ENCODE measurements at regions not wholly inside any gene's neighbourhood (a gene's known extent, or its start where the extent isn't known, plus 50 kb on each side); places are given as distances from the start of the nearest gene placed in this dataset.
"Not testable (repeated sequence)": the region's sequence is repeated elsewhere in the genome, so short reads cannot be mapped to it uniquely, and the experiment has no call there.

GRCh38 chr7:73153921-73154585 lies 68.2 kb upstream of the SPDYE9 start:
- H3T11ph ChIP-seq (ENCODE audit: low read length); H2BK20ac ChIP-seq (ENCODE audit: low read depth, low read length, poor library complexity, severe bottlenecking); H3K27me3 Mint-ChIP-seq (ENCODE audit: low read depth); H3K23me2 ChIP-seq (ENCODE audit: insufficient read length, low read depth, low read length, poor library complexity, severe bottlenecking); H3K9ac ChIP-seq (ENCODE audit: extremely low read depth, insufficient read length, low read length); H2AFZ ChIP-seq (ENCODE audit: low read length); H3K27ac Mint-ChIP-seq; H3K27me3 ChIP-seq (ENCODE audit: insufficient read depth, low read length); H2BK5ac ChIP-seq (ENCODE audit: insufficient read length, low read length); H4K5ac ChIP-seq (ENCODE audit: insufficient read length, low read depth, low read length); H4K91ac ChIP-seq (ENCODE audit: insufficient read length, low read depth, low read length); H3K27ac ChIP-seq (ENCODE audit: insufficient read length, low read depth, low read length); H3K18ac ChIP-seq (ENCODE audit: insufficient read length, low read depth, low read length); H3K79me2 ChIP-seq (ENCODE audit: insufficient read depth, low read length); H3K9me3 ChIP-seq (ENCODE audit: control insufficient read depth, low read depth, low read length); H3K4me2 ChIP-seq (ENCODE audit: insufficient read depth, insufficient read length, low read length); H2AK5ac ChIP-seq (ENCODE audit: insufficient read length, low read length); H2BK15ac ChIP-seq (ENCODE audit: low read depth, low read length); H3K23ac ChIP-seq (ENCODE audit: insufficient read length, low read depth, low read length); H3K36me3 Mint-ChIP-seq (ENCODE audit: insufficient read depth in 1 of 3, low read depth in 3 of 3); H2BK120ac ChIP-seq (ENCODE audit: low read depth, low read length, poor library complexity, severe bottlenecking); H3K56ac ChIP-seq (ENCODE audit: insufficient read length, low read depth, low read length); H3K4me1 ChIP-seq (ENCODE audit: insufficient read depth, low read length); H3K4ac ChIP-seq (ENCODE audit: low read depth, low read length); H4K20me1 ChIP-seq (ENCODE audit: control insufficient read depth, insufficient read depth, insufficient read length); H3K4me1 Mint-ChIP-seq; DNase-seq; H3K79me1 ChIP-seq (ENCODE audit: insufficient read depth, low read depth, low read length, poor library complexity, severe bottlenecking); H4K8ac ChIP-seq (replicated peaks; ENCODE audit: insufficient read length, low read depth, low read length); H2BK12ac ChIP-seq (ENCODE audit: insufficient read length, low read depth, low read length); H3K9me3 Mint-ChIP-seq; H3K14ac ChIP-seq (ENCODE audit: insufficient read depth, low read length): not testable (repeated sequence)
- H3K4me3 Mint-ChIP-seq, result peak overlapping the region; percentile 30 to 59; a peak in 2 of 5 replicates
- WGBS (ENCODE audit: extremely low coverage, insufficient read length, low lambda C conversion rate), result no CpG with 5 or more reads among the region's 23 CpGs

- H3K23ac ChIP-seq (ENCODE audit: insufficient read length, low read depth, low read length); H2BK12ac ChIP-seq (ENCODE audit: insufficient read length, low read depth, low read length); H3K27me3 ChIP-seq (ENCODE audit: insufficient read depth, low read length); H4K5ac ChIP-seq (ENCODE audit: insufficient read length, low read depth, low read length); H3K4me2 ChIP-seq (ENCODE audit: insufficient read depth, insufficient read length, low read length); H3K79me1 ChIP-seq (ENCODE audit: insufficient read depth, low read depth, low read length, poor library complexity, severe bottlenecking); H3K4me3 Mint-ChIP-seq; H3K9me3 ChIP-seq (ENCODE audit: control insufficient read depth, low read depth, low read length); H3K56ac ChIP-seq (ENCODE audit: insufficient read length, low read depth, low read length); H3K27ac ChIP-seq (ENCODE audit: insufficient read length, low read depth, low read length); H3K14ac ChIP-seq (ENCODE audit: insufficient read depth, low read length); H3K4me1 Mint-ChIP-seq; H3K27ac Mint-ChIP-seq; H4K91ac ChIP-seq (ENCODE audit: insufficient read length, low read depth, low read length); H3K4ac ChIP-seq (ENCODE audit: low read depth, low read length); H2BK120ac ChIP-seq (ENCODE audit: low read depth, low read length, poor library complexity, severe bottlenecking); H2BK20ac ChIP-seq (ENCODE audit: low read depth, low read length, poor library complexity, severe bottlenecking); H3K4me1 ChIP-seq (ENCODE audit: insufficient read depth, low read length); H3K23me2 ChIP-seq (ENCODE audit: insufficient read length, low read depth, low read length, poor library complexity, severe bottlenecking); H2BK5ac ChIP-seq (ENCODE audit: insufficient read length, low read length); H2BK15ac ChIP-seq (ENCODE audit: low read depth, low read length); H2AFZ ChIP-seq (ENCODE audit: low read length); H3K18ac ChIP-seq (ENCODE audit: insufficient read length, low read depth, low read length); H2AK5ac ChIP-seq (ENCODE audit: insufficient read length, low read length); H4K8ac ChIP-seq (replicated peaks; ENCODE audit: insufficient read length, low read depth, low read length); H3K79me2 ChIP-seq (ENCODE audit: insufficient read depth, low read length); H3K36me3 Mint-ChIP-seq (ENCODE audit: insufficient read depth in 1 of 3, low read depth in 3 of 3); H3T11ph ChIP-seq (ENCODE audit: low read length); H3K27me3 Mint-ChIP-seq (ENCODE audit: low read depth); H4K20me1 ChIP-seq (ENCODE audit: control insufficient read depth, insufficient read depth, insufficient read length); H3K9ac ChIP-seq (ENCODE audit: extremely low read depth, insufficient read length, low read length); DNase-seq; H3K9me3 Mint-ChIP-seq: not testable (repeated sequence)
- no CpG with 5 or more reads among the region's 2 CpGs for WGBS (ENCODE audit: extremely low coverage, insufficient read length, low lambda C conversion rate)
Observed at GRCh38 chr7:73148570-73148969, 62.7 kb upstream of the SPDYE9 start.
